OCI-LY3 (cell line): ENCODE measurements at regions not wholly inside any gene's neighbourhood (a gene's known extent, or its start where the extent isn't known, plus 50 kb on each side); places are given as distances from the start of the nearest gene placed in this dataset.

ENCODE experiments used
- H2AFZ ChIP-seq: fragments of 200-600, 300-600 bp; shearing (Covaris generic); 2 replicates; pipeline ENCODE4 v1.6.0; 2014; ENCODE audit warnings: antibody characterized with exemption, low read depth, low read length
- H3K27ac ChIP-seq: fragments of 200-600, 300-600 bp; sonication (generic); 2 replicates; pipeline ENCODE4 v1.5.1; 2014; ENCODE audit warnings: mild to moderate bottlenecking, low read length, moderate library complexity, mixed read lengths
- H3K27me3 ChIP-seq: fragments of 200-600, 300-600 bp; sonication (generic); 2 replicates; pipeline ENCODE4 v1.6.1; 2014; ENCODE audit warnings: low read depth, low read length, mixed read lengths
- H3K36me3 ChIP-seq: fragments of 200-600, 300-600 bp; sonication (generic); replicated peaks from 2 replicates; pipeline ENCODE3; 2014; ENCODE audit warnings: low read depth, low read length, mixed read lengths
- H3K4me1 ChIP-seq: fragments of 300-600, 200-600 bp; sonication (generic); 2 replicates; pipeline ENCODE4 v1.6.1; 2014; ENCODE audit warnings: low read length, mixed read lengths
- H3K4me2 ChIP-seq: fragments of 200-600, 300-600 bp; sonication (generic); 2 replicates; pipeline ENCODE4 v1.6.1; 2014; ENCODE audit warnings: low read length, mixed read lengths
- H3K4me3 ChIP-seq: fragments of 300-600, 200-600 bp; sonication (generic); 2 replicates; pipeline ENCODE4 v1.5.1; 2014; ENCODE audit warnings: antibody characterized with exemption, mild to moderate bottlenecking, low read length, moderate library complexity
- H3K79me2 ChIP-seq: fragments of 300-600, 200-600 bp; shearing (Covaris generic); 2 replicates; pipeline ENCODE4 v1.6.1; 2014; ENCODE audit warnings: mild to moderate bottlenecking, low read length, mixed read lengths
- H3K9ac ChIP-seq: fragments of 300-600, 200-600 bp; shearing (Covaris generic); 2 replicates; pipeline ENCODE4 v1.6.0; 2014; ENCODE audit warnings: mild to moderate bottlenecking, low read length, moderate library complexity
- H3K9me3 ChIP-seq: fragments of 200-600, 300-600 bp; shearing (Covaris generic); 2 replicates; pipeline ENCODE4 v1.6.1; 2014; ENCODE audit warnings: low read length, mixed read lengths; ENCODE audit not compliant: insufficient read depth
- H4K20me1 ChIP-seq: fragments of 200-600, 300-600 bp; sonication (generic); 2 replicates; pipeline ENCODE4 v1.6.1; 2016; ENCODE audit warnings: low read length, mixed read lengths; ENCODE audit not compliant: insufficient read depth
- CTCF ChIP-seq: fragments of 200-600, 300-600 bp; sonication (generic); IDR thresholded peaks from 2 replicates; pipeline ENCODE4 v1.5.1; 2014; ENCODE audit warnings: antibody characterized with exemption, low read length, low read depth
- EZH2phosphoT487 ChIP-seq: fragments of 200-600 bp; shearing (Covaris generic); IDR thresholded peaks from 2 replicates; pipeline ENCODE4 v1.6.1; 2018; ENCODE audit warnings: antibody characterized with exemption, mixed run types, low read depth

- no peaks in the 10 kb centered on the region for H4K20me1 ChIP-seq
- H3K4me2 ChIP-seq: no peak overlapping the region
- no peak overlapping the region for H2AFZ ChIP-seq
Measured at GRCh38 chr15:69865369-69865768, 232.3 kb downstream of the TLE3 start.

GRCh38 chr15:69868756-69869155 is 229.0 kb downstream of the TLE3 start:
- peak overlapping the region; percentile 26 for H3K27ac ChIP-seq
- H3K27me3 ChIP-seq: peaks cover 20% of the 10 kb centered on the region
- TF ChIP-seq EZH2phosphoT487: no peak
- no peak for TF ChIP-seq CTCF
- H3K36me3 ChIP-seq: peaks cover 2% of the 10 kb centered on the region
- H3K9me3 ChIP-seq: peaks cover 14% of the 10 kb centered on the region; the same call in 1 of the 2 replicates
- H3K9ac ChIP-seq: no peak overlapping the region
- peak overlapping the region; percentile 50 for H3K4me2 ChIP-seq
- H3K4me1 ChIP-seq: peaks cover 18% of the 10 kb centered on the region
- no peak overlapping the region for H2AFZ ChIP-seq
- H4K20me1 ChIP-seq: no peaks in the 10 kb centered on the region
- H3K79me2 ChIP-seq: no peaks in the 10 kb centered on the region
- H3K4me3 ChIP-seq: no peak overlapping the region

More at GRCh38 chr15:69865369-69865768, 232.3 kb downstream of the TLE3 start:
- H3K9me3 ChIP-seq: 0 out of 2 replicates have a peak, but pooled peaks cover 7% of the 10 kb centered on the region
- H3K36me3 ChIP-seq: no peaks in the 10 kb centered on the region
- no peak overlapping the region for H3K4me3 ChIP-seq
- no peak for TF ChIP-seq CTCF
- TF ChIP-seq EZH2phosphoT487: no peak
- H3K27ac ChIP-seq: no peak overlapping the region
- no peak overlapping the region for H3K9ac ChIP-seq
- peaks cover 28% of the 10 kb centered on the region for H3K4me1 ChIP-seq
- H3K79me2 ChIP-seq: no peaks in the 10 kb centered on the region
- H3K27me3 ChIP-seq: peaks cover 28% of the 10 kb centered on the region

GRCh38 chr15:69869291-69869690 is 228.4 kb downstream of the TLE3 start:
- H3K79me2 ChIP-seq: no peaks in the 10 kb centered on the region

GRCh38 chr15:69869881-69870505 is 227.7 kb downstream of the TLE3 start:
- Histone ChIP-seq H3K9ac (no peak overlapping the region), H3K27me3 (peaks cover 23% of the 10 kb centered on the region), H4K20me1 (no peaks in the 10 kb centered on the region), H3K36me3 (peaks cover 8% of the 10 kb centered on the region), H3K79me2 (no peaks in the 10 kb centered on the region), H3K4me1 (peaks cover 18% of the 10 kb centered on the region), H3K9me3 (peaks cover 21% of the 10 kb centered on the region), H2AFZ (no peak overlapping the region), H3K4me3 (no peak overlapping the region), H3K27ac (no peak overlapping the region), H3K4me2 (no peak overlapping the region)
- no peak for TF ChIP-seq EZH2phosphoT487
- TF ChIP-seq CTCF: no peak

More at GRCh38 chr15:69869291-69869690, 228.4 kb downstream of the TLE3 start:
- H3K9ac ChIP-seq: peak overlapping the region; percentile 4; the same call in 1 of the 2 replicates
- H4K20me1 ChIP-seq: no peaks in the 10 kb centered on the region
- TF ChIP-seq EZH2phosphoT487 (no peak), CTCF (no peak)
- no peak overlapping the region for H2AFZ ChIP-seq
- peak overlapping the region; percentile 50 for H3K4me2 ChIP-seq
- peaks cover 19% of the 10 kb centered on the region for H3K9me3 ChIP-seq
- peaks cover 22% of the 10 kb centered on the region for H3K27me3 ChIP-seq
- no peak overlapping the region for H3K4me3 ChIP-seq
- H3K4me1 ChIP-seq: peaks cover 18% of the 10 kb centered on the region
- peaks cover 7% of the 10 kb centered on the region for H3K36me3 ChIP-seq
- H3K27ac ChIP-seq: peak overlapping the region; percentile 26
